Tibial nerve (tissue), 4 donors: ENCODE measurements at regions not wholly inside any gene's neighbourhood (a gene's known extent, or its start where the extent isn't known, plus 50 kb on each side); places are given as distances from the start of the nearest gene placed in this dataset.

Source experiments
- DNase-seq, 2 donors: peaks; one replicate each; pipeline ENCODE4 v3.0.0-alpha.2; 2019; ENCODE audit warnings: low spot score in 2 of 2
- H3K27ac ChIP-seq, 4 donors: fragments of 200-600 bp; sonication (generic) in 3 of 4; one replicate each; pipeline ENCODE4 v1.5.1; 2017 to 2019; ENCODE audit warnings: mild to moderate bottlenecking in 1 of 4
- H3K27me3 ChIP-seq, 2 donors: fragments of 200-600 bp; sonication (generic) in 1 of 2; one replicate each; pipeline versions ENCODE4 v1.5.1 to v1.6.0; 2017 to 2019
- H3K36me3 ChIP-seq, 3 donors: fragments of 200-600 bp; sonication (generic); one replicate each; pipeline ENCODE4 v1.5.1; 2018 to 2019
- H3K4me1 ChIP-seq, 4 donors: fragments of 200-600 bp; sonication (generic) in 3 of 4; one replicate each; pipeline ENCODE4 v1.5.1; 2017 to 2019
- H3K4me3 ChIP-seq, 4 donors: fragments of 200-600 bp; sonication (generic) in 3 of 4; one replicate each; pipeline ENCODE4 v1.5.1; 2017 to 2019; ENCODE audit warnings: mild to moderate bottlenecking in 1 of 4, moderate library complexity in 1 of 4
- H3K9me3 ChIP-seq, 4 donors: fragments of 200-600 bp; sonication (generic) in 3 of 4; one replicate each; pipeline ENCODE4 v1.5.1; 2017 to 2019
- CTCF ChIP-seq, 5 experiments: fragments of 200-600 bp in 3 of 5; fragments of 450-650 bp in 2 of 5; sonication (generic) in 3 of 5; IDR thresholded peaks; one replicate each; pipeline ENCODE4 v1.5.1; 2016 to 2019; ENCODE audit warnings: antibody characterized with exemption in 5 of 5, mild to moderate bottlenecking in 3 of 5, moderate library complexity in 2 of 5
- EP300 ChIP-seq, 2 donors: sonication (generic); formaldehyde crosslinking; IDR thresholded peaks; one replicate each; pipeline ENCODE4 v1.6.1; 2017; ENCODE audit warnings: antibody characterized with exemption in 2 of 2, mild to moderate bottlenecking in 1 of 2
- POLR2A ChIP-seq, 2 donors: fragments of 450-650 bp; IDR thresholded peaks; one replicate each; pipeline ENCODE4 v1.6.1; 2017; ENCODE audit warnings: antibody characterized with exemption in 2 of 2, mild to moderate bottlenecking in 2 of 2, moderate library complexity in 2 of 2
- WGBS, 2 donors: methylation state at CpG; one replicate each; pipeline ENCODE4 v1.1.5; 2018; 5-methylcytosine and 5-hydroxymethylcytosine counted together

DNA sequence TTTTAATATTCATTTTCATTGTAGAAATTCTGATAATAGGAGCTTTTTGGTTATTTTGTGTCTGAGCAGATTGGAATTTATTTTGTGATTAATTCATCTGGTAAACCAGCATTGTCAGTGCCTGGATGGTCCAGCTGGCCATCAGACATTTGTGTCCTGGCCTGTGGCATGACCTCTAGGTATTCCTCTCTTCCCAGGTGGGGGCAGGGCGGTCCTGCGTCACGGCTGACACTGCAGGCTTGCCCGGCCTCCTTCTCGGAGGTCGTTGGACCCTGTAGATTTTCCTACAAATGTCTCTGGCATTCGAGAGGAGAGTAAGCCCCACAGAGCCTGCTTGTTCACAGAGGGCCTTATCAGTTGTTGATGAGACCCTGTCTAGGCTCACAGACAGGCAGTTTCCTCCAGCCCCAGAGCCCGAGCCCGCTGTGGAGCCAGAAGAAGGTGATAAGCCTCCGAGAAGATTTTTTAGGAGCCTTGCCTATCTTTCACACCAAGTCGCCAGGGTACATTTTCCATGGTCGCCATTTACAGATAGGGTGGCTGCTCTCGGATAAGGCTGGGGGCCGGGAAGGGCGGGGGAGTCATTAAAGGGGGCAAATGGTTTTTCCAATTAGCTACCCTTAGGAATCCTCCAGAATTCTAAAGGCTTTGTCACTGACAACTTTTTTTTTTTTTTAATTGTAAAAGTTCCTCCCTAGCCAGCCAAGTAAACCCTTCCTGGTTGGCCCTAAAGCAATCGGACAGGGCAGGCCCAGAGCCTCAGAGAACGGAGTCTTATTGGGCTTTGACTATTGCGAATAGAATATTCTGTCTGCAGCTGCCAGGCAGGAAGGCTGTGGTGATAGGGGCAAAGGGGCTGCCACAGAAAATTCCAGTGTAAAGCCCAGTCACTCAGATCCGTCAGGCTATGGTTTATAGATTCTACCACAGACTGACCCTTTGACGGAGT, 78.1 kb upstream of the TBX20 start:
- WGBS, 2 donors: 68 to 75% methylated on average over 20 of the region's 20 CpGs
- TF ChIP-seq EP300 (IDR thresholded peaks at IDR 0.05): no peak
- DNase-seq: no peak

DNA sequence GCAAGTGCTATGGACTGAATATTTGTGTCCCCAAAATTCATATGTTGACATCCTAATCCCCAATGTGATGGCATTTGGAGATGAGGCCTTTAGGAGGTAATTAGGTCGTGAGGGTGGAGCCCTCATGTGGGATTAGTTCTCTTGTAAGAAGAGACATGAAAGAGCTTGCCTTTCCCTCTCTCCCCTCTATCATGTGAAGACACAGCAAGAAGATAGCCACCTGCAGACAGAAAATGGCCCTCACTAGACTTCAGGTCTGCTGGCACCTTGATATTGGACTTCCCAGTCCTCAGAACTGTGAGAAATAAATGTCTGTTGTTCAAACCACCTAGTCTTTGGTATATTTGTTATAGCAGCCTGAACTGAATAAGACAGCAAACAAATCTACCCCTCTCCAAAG, 75.1 kb upstream of the TBX20 start:
- Histone ChIP-seq H3K27me3 (no peaks in the 10 kb centered on the region), H3K27ac (no peak overlapping the region), H3K36me3 (no peaks in the 10 kb centered on the region), H3K4me1 (no peaks in the 10 kb centered on the region), H3K4me3 (no peak overlapping the region), H3K9me3 (peaks cover 0 to 6% (median 0%) of the 10 kb centered on the region in 4 donors)
- no peak for DNase-seq
- TF ChIP-seq POLR2A (IDR thresholded peaks at IDR 0.05) (no peak), CTCF (IDR thresholded peaks at IDR 0.05) (no peak), EP300 (IDR thresholded peaks at IDR 0.05) (no peak)
- 63 to 67% methylated on average over 1 of the region's 1 CpG for WGBS, 2 donors

More for the DNA sequence above, 78.1 kb upstream of the TBX20 start:
- no peak overlapping the region for H3K27ac ChIP-seq
- H3K4me3 ChIP-seq: no peak overlapping the region
- no peaks in the 10 kb centered on the region for H3K36me3 ChIP-seq
- H3K4me1 ChIP-seq: no peaks in the 10 kb centered on the region
- H3K27me3 ChIP-seq: no peaks in the 10 kb centered on the region
- no peaks in the 10 kb centered on the region for H3K9me3 ChIP-seq

- WGBS, 2 donors: 53 to 62% methylated on average over 4 of the region's 4 CpGs
- no peak for DNase-seq
Observed at GRCh38 chr7:35319606-35320005, 65.7 kb upstream of the TBX20 start.

DNA sequence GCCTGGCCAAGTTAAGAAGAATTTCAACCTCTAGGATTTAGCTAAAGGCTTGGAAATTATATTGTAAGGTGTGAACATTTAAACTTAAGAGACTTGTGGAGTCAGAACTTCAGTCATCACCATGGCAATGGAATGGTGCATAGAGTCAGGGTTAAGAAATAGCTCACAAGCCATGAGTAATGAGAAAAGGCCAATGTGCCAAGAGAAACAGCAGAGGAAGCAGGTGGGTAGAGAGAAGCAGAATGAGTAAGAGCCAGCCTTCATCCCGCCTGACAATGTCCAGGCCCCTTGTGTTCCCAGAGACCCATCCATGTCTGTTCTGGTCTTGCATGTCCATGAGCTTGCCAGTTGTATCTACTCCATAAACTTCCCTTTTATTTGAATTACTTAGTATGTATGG, 62.6 kb upstream of the TBX20 start:
- Histone ChIP-seq H3K9me3 (no peaks in the 10 kb centered on the region), H3K36me3 (no peaks in the 10 kb centered on the region), H3K27me3 (no peaks in the 10 kb centered on the region), H3K27ac (no peak overlapping the region), H3K4me1 (no peaks in the 10 kb centered on the region), H3K4me3 (no peak overlapping the region)
- TF ChIP-seq EP300 (IDR thresholded peaks at IDR 0.05) (no peak), POLR2A (IDR thresholded peaks at IDR 0.05) (no peak), CTCF (IDR thresholded peaks at IDR 0.05) (no peak)
- 79 to 88% methylated on average over 1 of the region's 1 CpG for WGBS, 2 donors
- no peak for DNase-seq

More at GRCh38 chr7:35319606-35320005, 65.7 kb upstream of the TBX20 start:
- TF ChIP-seq EP300 (IDR thresholded peaks at IDR 0.05): no peak
- no peak for TF ChIP-seq POLR2A (IDR thresholded peaks at IDR 0.05)
- peaks cover 0 to 3% (median 0%) of the 10 kb centered on the region in 4 donors for H3K9me3 ChIP-seq
- no peak overlapping the region for H3K4me3 ChIP-seq
- H3K27me3 ChIP-seq: no peaks in the 10 kb centered on the region
- H3K36me3 ChIP-seq: no peaks in the 10 kb centered on the region
- H3K4me1 ChIP-seq: no peaks in the 10 kb centered on the region
- no peak overlapping the region for H3K27ac ChIP-seq

- Histone ChIP-seq H3K9me3 (no peaks in the 10 kb centered on the region), H3K4me1 (no peaks in the 10 kb centered on the region), H3K4me3 (no peak overlapping the region), H3K27me3 (no peaks in the 10 kb centered on the region), H3K27ac (no peak overlapping the region), H3K36me3 (no peaks in the 10 kb centered on the region)
- TF ChIP-seq POLR2A (IDR thresholded peaks at IDR 0.05): no peak
- TF ChIP-seq EP300 (IDR thresholded peaks at IDR 0.05): no peak
- no peak for TF ChIP-seq CTCF (IDR thresholded peaks at IDR 0.05)
- WGBS, 2 donors: 91 to 92% methylated on average over 2 of the region's 2 CpGs
- DNase-seq: no peak
Observed at GRCh38 chr7:35315517-35315916, 61.6 kb upstream of the TBX20 start.

DNA sequence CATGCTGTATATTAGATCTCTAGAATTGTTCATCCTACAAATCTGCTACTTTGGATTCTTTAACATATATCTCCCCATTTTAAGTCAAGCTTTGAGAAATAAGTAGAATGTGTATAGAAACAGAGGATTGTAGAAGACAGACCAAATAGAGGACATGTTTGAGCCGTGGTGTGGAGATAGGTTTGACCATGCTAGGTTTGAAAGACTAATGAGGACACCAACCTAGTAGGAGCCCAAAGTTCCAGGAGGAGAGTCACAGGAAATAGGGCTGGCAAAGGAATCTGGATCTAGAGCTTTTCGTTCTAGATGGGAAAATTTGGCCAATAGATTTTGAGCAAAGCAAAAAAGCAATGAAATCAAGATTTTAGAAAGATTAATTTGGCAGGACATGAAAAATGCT, 60.5 kb upstream of the TBX20 start:
- no peaks in the 10 kb centered on the region for H3K9me3 ChIP-seq
- no peaks in the 10 kb centered on the region for H3K36me3 ChIP-seq
- no peaks in the 10 kb centered on the region for H3K27me3 ChIP-seq
- DNase-seq: no peak
- no peak overlapping the region for H3K27ac ChIP-seq
- no peak for TF ChIP-seq EP300 (IDR thresholded peaks at IDR 0.05)
- TF ChIP-seq CTCF (IDR thresholded peaks at IDR 0.05): no peak
- no peak for TF ChIP-seq POLR2A (IDR thresholded peaks at IDR 0.05)
- WGBS, 2 donors: 83 to 89% methylated on average over 2 of the region's 2 CpGs
- no peak overlapping the region for H3K4me3 ChIP-seq
- no peaks in the 10 kb centered on the region for H3K4me1 ChIP-seq
